ENCODE measurements at regions not wholly inside any gene's neighbourhood (a gene's known extent, or its start where the extent isn't known, plus 50 kb on each side); places are given as distances from the start of the nearest gene placed in this dataset.

- 35 to 89% (median 73%) methylated on average over 2 to 3 of the region's 3 CpGs for WGBS, 5 donors
- no peak overlapping the region for H3K27ac ChIP-seq
- DNase-seq: no peak
- TF ChIP-seq POLR2AphosphoS5 (IDR thresholded peaks at IDR 0.05) (no peak), CTCF (IDR thresholded peaks at IDR 0.05 in 8 of 11, conservative IDR thresholded peaks at IDR 0.05 in 3 of 11) (peak in 7 of 11 experiments; percentile 20 to 38 (median 27))
- H3K27me3 ChIP-seq (replicated peaks in 1 of 7): no peaks in the 10 kb centered on the region
- no peak overlapping the region for H3K4me3 ChIP-seq
- no peaks in the 10 kb centered on the region for H3K36me3 ChIP-seq
- intact Hi-C loops (cut with DNase I; ENCODE audit: low total_unique reads): no loop called here
- no peaks in the 10 kb centered on the region for H3K4me1 ChIP-seq
- H3K9me3 ChIP-seq: peaks cover 0 to 9% (median 1%) of the 10 kb centered on the region in 8 donors
These were observed 654.9 kb upstream of the HTR2C start for GRCh38 chrX:113929004-113929403.

- Histone ChIP-seq H3K27me3 (replicated peaks in 1 of 7) (no peaks in the 10 kb centered on the region), H3K4me1 (no peaks in the 10 kb centered on the region), H3K9me3 (no peaks in the 10 kb centered on the region), H3K4me3 (no peak overlapping the region), H3K36me3 (no peaks in the 10 kb centered on the region), H3K27ac (no peak overlapping the region)
- intact Hi-C loops (cut with DNase I; ENCODE audit: low total_unique reads): no loop called here
- WGBS, 5 donors: 78 to 96% (median 85%) methylated on average over 4 of the region's 4 CpGs
- DNase-seq: no peak
- TF ChIP-seq POLR2A (IDR thresholded peaks at IDR 0.05) (no peak), CTCF (IDR thresholded peaks at IDR 0.05 in 8 of 11, conservative IDR thresholded peaks at IDR 0.05 in 3 of 11) (no peak), POLR2AphosphoS5 (IDR thresholded peaks at IDR 0.05) (no peak)
These were observed 663.2 kb upstream of the HTR2C start for GRCh38 chrX:113920661-113921060.

GRCh38 chrX:113919387-113919786 lies 664.5 kb upstream of the HTR2C start:
- Histone ChIP-seq H3K27me3 (replicated peaks in 1 of 7) (no peaks in the 10 kb centered on the region), H3K4me3 (no peak overlapping the region), H3K4me1 (no peaks in the 10 kb centered on the region), H3K9me3 (no peaks in the 10 kb centered on the region), H3K27ac (no peak overlapping the region), H3K36me3 (no peaks in the 10 kb centered on the region)
- TF ChIP-seq CTCF (IDR thresholded peaks at IDR 0.05 in 8 of 11, conservative IDR thresholded peaks at IDR 0.05 in 3 of 11): no peak
- TF ChIP-seq POLR2A (IDR thresholded peaks at IDR 0.05): no peak
- TF ChIP-seq POLR2AphosphoS5 (IDR thresholded peaks at IDR 0.05): no peak
- 76 to 89% (median 81%) methylated on average over 4 of the region's 4 CpGs for WGBS, 5 donors
- DNase-seq: no peak
- intact Hi-C loops (cut with DNase I; ENCODE audit: low total_unique reads): no loop called here

- TF ChIP-seq POLR2AphosphoS5 (IDR thresholded peaks at IDR 0.05): no peak
- no peak for TF ChIP-seq POLR2A (IDR thresholded peaks at IDR 0.05)
- no peak for TF ChIP-seq CTCF (IDR thresholded peaks at IDR 0.05 in 8 of 11, conservative IDR thresholded peaks at IDR 0.05 in 3 of 11)
- Histone ChIP-seq H3K9me3 (no peaks in the 10 kb centered on the region), H3K4me1 (no peaks in the 10 kb centered on the region), H3K36me3 (no peaks in the 10 kb centered on the region), H3K4me3 (no peak overlapping the region), H3K27me3 (replicated peaks in 1 of 7) (no peaks in the 10 kb centered on the region), H3K27ac (peak overlapping the region in 6 of 8 donors; percentile 1 to 50 (median 39))
- intact Hi-C loops (cut with DNase I; ENCODE audit: low total_unique reads): no loop called here
- no peak for DNase-seq
These were observed 677.7 kb upstream of the HTR2C start for GRCh38 chrX:113906168-113906567.
